ENCODE measurements at regions not wholly inside any gene's neighbourhood (a gene's known extent, or its start where the extent isn't known, plus 50 kb on each side); places are given as distances from the start of the nearest gene placed in this dataset.

GRCh38 chr7:136079478-136079892, 102.3 kb upstream of the MTPN start:
- in situ Hi-C loops (cut with HindIII; ENCODE audit: low sequenced_read_pairs): no loop called here

DNA sequence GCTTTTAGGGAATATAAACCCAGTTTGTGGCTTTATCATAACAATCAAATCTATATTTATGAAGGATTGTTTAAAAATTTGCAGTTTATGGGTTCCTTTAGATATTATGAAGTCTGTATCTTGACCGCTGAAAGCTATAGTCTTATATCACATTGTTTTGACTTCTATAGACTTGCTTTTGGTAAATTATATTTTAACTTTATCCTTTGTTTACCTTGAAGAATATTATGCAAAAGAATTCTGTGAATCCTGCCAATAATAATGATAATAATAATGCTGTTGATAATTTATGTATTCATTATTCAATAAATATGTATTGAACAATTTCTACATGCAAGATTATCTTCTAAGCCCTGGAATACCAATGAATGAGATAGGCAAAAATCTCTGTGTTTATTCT, 101.9 kb upstream of the MTPN start:
- in situ Hi-C loops (cut with HindIII; ENCODE audit: low sequenced_read_pairs): no loop called here

DNA sequence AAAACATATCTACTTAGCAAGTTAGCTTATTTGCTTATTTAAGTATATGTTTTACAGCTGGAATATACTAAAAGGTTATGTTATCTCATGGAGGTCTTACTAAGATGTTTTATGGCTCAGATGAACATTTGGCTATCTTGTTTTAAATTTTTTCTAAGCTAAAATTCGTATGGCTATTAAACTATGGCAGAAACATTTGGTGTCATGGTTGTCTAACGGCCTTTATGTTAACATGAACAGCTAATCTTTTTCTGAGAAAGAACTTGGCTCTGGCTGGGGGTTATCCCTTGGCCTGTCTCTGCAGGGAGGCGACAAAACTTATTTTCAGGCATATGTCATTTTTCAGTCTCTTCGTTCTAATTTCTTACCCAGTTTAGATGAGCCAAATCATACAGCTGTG, 101.5 kb upstream of the MTPN start:
- in situ Hi-C loops (cut with HindIII; ENCODE audit: low sequenced_read_pairs): no loop called here

- in situ Hi-C loops (cut with HindIII; ENCODE audit: low sequenced_read_pairs): no loop called here
These were observed 99.8 kb upstream of the MTPN start for GRCh38 chr7:136076954-136077353.

DNA sequence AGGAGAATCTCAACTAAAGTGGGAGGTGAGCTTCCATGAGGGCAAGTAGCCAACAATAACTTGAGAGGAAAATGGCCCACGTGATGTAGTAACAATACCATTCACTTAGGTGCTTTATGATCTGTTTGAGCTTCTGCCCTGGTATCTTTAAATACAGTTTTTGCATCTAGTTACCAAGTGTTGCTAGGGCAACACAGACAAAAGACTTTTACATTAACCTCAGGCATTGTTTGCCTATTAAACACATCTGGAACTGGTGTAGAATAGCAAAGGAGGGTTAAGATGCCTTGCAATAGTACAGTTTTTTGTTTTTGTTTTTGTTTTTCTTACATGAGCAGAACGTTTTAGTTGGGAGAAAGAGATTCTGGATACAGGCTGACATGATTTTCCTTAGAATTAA, 97.7 kb upstream of the MTPN start:
- in situ Hi-C loops (cut with HindIII; ENCODE audit: low sequenced_read_pairs): no loop called here

DNA sequence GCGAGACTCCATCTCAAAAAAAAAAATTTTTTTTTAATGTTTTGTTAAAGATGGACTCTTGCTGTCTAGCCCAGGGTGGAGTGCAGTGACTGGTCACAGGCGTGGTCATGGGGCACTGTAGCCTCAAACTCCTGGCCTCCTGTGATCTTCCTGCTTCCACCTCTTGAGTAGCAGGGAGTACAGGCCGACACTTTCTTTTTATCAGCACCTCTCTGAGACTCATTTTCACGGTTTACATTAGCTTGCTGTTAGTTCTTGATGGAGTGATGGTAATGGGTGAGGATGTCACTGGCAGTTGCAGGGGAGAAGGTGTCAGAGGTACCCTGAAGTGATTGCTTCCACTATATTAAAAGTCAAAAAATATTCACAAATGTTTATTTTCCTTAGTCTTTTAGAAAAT, 95.3 kb upstream of the MTPN start:
- in situ Hi-C loops (cut with HindIII; ENCODE audit: low sequenced_read_pairs): no loop called here

DNA sequence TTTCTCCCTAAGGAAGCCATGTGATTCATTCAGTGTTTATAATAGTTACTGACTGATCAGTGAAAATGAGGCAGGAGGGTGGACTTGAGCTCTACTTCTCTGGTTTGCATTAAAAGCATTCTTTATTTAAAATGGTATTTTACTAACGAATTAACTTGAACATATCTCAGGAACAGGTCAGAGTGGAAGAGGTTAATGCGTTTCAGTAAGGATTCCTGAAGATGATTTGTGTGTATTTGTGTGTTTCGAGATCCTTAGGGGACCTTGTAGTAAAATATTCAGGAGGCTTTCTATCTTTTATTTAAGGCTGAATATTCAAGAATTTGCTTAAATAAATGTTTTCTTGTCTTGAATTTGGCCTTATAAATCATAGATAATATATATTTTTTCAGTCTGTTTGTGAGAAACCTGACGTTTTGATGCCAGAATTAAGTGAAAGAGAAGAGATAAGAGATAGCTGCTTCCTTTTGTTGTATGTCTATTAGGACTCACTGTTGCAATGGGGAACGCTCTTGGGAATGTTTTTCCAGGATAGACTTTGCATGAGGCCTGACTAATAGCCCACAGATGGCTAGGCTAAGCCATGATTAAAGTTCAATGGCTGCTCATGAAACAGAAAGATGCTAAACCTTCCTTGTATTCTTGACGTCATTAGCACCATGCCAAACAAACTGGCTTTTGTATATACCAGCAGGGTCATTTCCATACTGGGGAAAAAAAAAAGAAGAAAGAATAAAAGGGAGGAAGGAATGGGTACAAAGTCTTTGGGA, 93.8 kb upstream of the MTPN start:
- in situ Hi-C loops (cut with HindIII; ENCODE audit: low sequenced_read_pairs): no loop called here

DNA sequence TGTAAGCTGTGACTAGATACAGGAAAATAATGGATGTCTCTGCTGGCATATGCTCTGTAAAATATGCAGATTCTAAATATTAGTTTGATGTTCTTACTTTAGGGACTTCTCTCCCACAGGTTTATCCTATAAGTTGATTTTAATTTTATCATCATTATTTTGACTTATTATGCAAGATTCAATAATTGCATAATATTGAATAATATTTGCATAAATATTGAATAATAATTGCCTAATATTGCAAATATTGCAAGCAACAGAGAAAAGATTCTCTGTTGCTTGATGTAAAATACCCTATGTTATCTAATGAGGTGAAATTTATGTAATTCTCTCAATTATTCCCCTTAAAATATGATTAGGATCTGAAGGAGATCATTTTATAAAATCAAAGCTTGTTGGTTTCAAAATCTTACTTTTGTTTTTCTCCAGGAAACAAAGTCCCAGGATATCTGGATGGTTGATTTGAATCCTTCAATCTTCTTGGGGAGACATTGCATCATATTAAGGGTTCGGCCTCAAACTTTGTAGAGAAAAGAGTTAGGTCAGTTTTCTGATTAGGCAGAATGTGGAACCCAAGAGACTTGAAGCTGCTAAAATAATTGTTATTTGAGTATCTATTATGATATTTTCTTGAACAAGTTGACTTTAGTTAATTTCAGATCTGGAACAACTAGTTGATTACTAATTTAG, 92.8 kb upstream of the MTPN start:
- in situ Hi-C loops (cut with HindIII; ENCODE audit: low sequenced_read_pairs): no loop called here

DNA sequence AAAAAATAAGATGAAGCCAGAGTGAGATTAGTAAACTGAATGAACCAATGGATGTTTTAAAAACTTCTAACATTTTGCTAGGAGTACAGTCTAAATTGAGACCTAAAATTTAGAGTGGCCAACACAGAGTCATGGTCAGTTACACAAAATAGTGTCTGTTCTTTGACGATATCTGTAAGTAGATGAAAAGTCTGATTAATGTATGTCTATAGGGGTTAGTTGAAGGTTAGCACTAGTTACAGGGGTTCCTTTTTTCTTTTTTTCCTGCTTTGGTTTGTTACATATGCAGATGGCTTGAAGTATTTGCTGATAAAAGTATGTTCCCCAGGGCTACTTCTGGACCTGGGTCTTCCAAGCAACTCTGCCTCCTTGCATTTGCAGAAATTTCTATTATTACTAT, 90.1 kb upstream of the MTPN start:
- in situ Hi-C loops (cut with HindIII; ENCODE audit: low sequenced_read_pairs): no loop called here

DNA sequence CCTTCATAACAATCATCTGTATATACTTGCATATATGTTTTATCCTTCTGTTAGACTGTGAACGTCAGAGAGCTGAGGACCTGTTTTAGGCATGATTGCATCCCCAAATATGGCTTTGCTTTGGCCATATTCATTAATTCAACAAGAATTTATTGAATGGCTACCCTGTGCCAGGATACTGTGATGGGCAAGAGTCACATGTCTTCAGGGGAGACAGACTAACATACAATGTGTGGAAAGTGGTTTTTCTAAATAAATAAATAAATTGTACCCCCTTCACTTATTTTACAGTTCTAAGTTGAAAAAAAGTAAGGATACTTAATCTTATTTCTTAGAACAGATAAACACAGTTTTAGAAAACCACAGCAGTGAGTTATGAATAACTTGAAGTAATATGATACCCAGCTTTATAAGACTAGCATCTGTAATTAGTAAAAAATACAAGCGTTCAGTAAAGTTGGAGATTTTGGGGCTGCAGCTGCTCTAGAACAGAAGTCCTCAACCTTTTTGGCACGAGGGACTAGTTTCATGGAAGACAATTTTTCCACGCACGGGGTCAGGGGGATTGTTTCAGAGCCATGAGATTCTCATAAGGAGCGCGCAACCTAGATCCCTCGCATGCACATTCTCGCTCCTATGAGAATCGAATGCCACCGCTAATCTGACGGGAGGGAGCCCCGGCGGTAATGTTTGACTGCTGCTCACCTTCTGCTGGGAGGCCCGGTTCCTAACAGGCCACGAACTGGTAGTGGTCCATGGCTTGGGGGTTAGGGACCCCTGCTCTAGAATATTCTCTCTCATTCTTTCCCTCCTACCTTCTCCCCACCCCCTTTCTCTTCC, 89.4 kb upstream of the MTPN start:
- in situ Hi-C loops (cut with HindIII; ENCODE audit: low sequenced_read_pairs): no loop called here

DNA sequence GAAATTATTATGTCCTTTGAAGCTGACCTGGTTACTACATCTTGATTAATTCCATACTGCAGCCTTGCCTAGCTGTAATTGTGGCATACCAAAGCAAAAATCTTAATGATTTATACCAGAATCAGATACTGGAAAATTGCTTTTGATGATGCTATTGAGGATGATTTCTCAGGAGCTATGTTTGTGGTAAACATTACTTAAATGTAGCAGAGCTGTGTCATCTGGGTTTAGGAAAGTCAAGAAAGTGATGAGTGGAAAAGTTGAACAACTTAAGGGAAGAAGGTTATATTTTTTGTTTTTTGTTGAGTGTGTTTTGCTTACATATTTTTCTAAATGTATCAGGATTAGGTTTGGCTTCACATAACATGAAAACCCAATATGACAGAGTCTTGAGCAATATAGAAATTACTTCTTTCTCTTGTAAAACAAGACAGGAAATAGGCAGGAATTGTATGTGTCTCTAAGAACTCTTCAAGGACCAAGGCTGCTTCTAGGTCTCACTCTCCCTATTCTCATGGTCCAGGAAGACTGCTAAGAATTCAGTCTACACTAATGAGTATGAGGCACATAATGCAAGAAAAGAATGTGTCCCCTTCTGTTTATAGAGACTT, 87.6 kb upstream of the MTPN start:
- in situ Hi-C loops (cut with HindIII; ENCODE audit: low sequenced_read_pairs): no loop called here

DNA sequence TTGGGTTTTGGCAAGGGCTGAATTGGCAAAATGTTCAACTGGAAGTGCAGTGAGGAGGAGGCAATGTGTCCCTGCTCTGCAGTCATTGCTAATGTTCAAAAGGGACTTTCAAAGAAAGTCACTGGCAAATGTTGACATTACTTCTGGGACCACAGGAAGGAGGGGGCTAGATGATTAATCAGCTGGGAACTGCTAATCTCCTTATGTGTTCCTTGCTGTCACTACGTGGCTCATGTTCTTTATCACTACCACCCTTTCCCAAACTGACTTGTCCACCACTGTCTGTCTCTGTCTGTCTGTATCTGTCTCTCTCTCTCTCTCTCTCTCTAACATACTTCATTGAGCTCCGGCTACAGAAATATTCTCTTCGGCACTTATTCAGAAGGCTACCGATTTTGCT, 86.9 kb upstream of the MTPN start:
- in situ Hi-C loops (cut with HindIII; ENCODE audit: low sequenced_read_pairs): no loop called here

DNA sequence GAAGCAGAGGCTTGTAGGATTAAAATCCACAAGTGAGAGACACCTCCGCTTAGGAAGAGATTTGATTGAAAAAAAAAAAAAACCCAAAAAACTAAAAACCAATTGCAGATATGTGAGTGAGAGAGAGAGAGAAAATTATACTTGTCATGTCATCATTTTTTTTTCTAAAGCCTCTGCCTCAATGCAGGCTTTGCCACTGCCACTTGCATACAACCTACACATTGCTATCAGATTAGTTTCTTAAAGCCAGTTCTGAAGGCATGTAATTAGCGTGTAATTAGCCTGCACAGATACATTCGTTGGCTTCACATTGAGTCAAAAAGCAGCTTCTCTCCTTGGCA, 86.1 kb upstream of the MTPN start:
- in situ Hi-C loops (cut with HindIII; ENCODE audit: low sequenced_read_pairs): no loop called here

- in situ Hi-C loops (cut with HindIII; ENCODE audit: low sequenced_read_pairs): no loop called here
These were observed 85.6 kb upstream of the MTPN start for GRCh38 chr7:136062625-136063325.

- in situ Hi-C loops (cut with HindIII; ENCODE audit: low sequenced_read_pairs): no loop called here
These were observed 84.3 kb upstream of the MTPN start for GRCh38 chr7:136061433-136061832.

- in situ Hi-C loops (cut with HindIII; ENCODE audit: low sequenced_read_pairs): no loop called here
These were observed 81.4 kb upstream of the MTPN start for GRCh38 chr7:136058546-136058945.

GRCh38 chr7:136057509-136057908, 80.3 kb upstream of the MTPN start:
- in situ Hi-C loops (cut with HindIII; ENCODE audit: low sequenced_read_pairs): no loop called here

- in situ Hi-C loops (cut with HindIII; ENCODE audit: low sequenced_read_pairs): no loop called here
These were observed 79.6 kb upstream of the MTPN start for GRCh38 chr7:136056651-136057231.

GRCh38 chr7:136055266-136055665, 78.1 kb upstream of the MTPN start:
- in situ Hi-C loops (cut with HindIII; ENCODE audit: low sequenced_read_pairs): no loop called here

GRCh38 chr7:136053689-136054485, 76.7 kb upstream of the MTPN start:
- in situ Hi-C loops (cut with HindIII; ENCODE audit: low sequenced_read_pairs): no loop called here
